GM18867 (cell line): ENCODE measurements at regions not wholly inside any gene's neighbourhood (a gene's known extent, or its start where the extent isn't known, plus 50 kb on each side); places are given as distances from the start of the nearest gene placed in this dataset.

Experiments
- ATAC-seq: cut with Tn5 transposase; IDR thresholded peaks from one replicate; pipeline ENCODE4 v1.9.1; 2021; ENCODE audit warnings: mild to moderate bottlenecking, moderate library complexity; ENCODE audit not compliant: unreplicated experiment

GRCh38 chr9:107660976-107661375 lies 171.4 kb upstream of the KLF4 start:
- no peak for ATAC-seq

GRCh38 chr9:107653263-107653821 lies 163.8 kb upstream of the KLF4 start:
- ATAC-seq = no peak

- ATAC-seq = peak; percentile 58
These were observed 161.4 kb upstream of the KLF4 start for GRCh38 chr9:107650995-107651394.

GRCh38 chr9:107650321-107650720 lies 160.8 kb upstream of the KLF4 start:
- ATAC-seq = no peak

- no peak for ATAC-seq
These were observed 158.7 kb upstream of the KLF4 start for GRCh38 chr9:107648153-107648715.

- no peak for ATAC-seq
These were observed 158.0 kb upstream of the KLF4 start for GRCh38 chr9:107647611-107648010.

- no peak for ATAC-seq
These were observed 157.6 kb upstream of the KLF4 start for GRCh38 chr9:107647141-107647540.

GRCh38 chr9:107645464-107645833 lies 155.9 kb upstream of the KLF4 start:
- no peak for ATAC-seq

- no peak for ATAC-seq
These were observed 155.3 kb upstream of the KLF4 start for GRCh38 chr9:107644733-107645463.

- no peak for ATAC-seq
These were observed 149.9 kb upstream of the KLF4 start for GRCh38 chr9:107639426-107639825.

- ATAC-seq = no peak
These were observed 149.1 kb upstream of the KLF4 start for GRCh38 chr9:107638521-107639310.

- no peak for ATAC-seq
These were observed 148.2 kb upstream of the KLF4 start for GRCh38 chr9:107637421-107638420.

GRCh38 chr9:107636571-107637381 lies 147.2 kb upstream of the KLF4 start:
- no peak for ATAC-seq

- ATAC-seq = no peak
These were observed 146.2 kb upstream of the KLF4 start for GRCh38 chr9:107635803-107636174.

GRCh38 chr9:107635101-107635802 lies 145.7 kb upstream of the KLF4 start:
- no peak for ATAC-seq

- no peak for ATAC-seq
These were observed 143.8 kb upstream of the KLF4 start for GRCh38 chr9:107633406-107633805.

- no peak for ATAC-seq
These were observed 143.1 kb upstream of the KLF4 start for GRCh38 chr9:107632661-107633060.

GRCh38 chr9:107632216-107632615 lies 142.6 kb upstream of the KLF4 start:
- ATAC-seq = no peak

GRCh38 chr9:107631788-107632187 lies 142.2 kb upstream of the KLF4 start:
- ATAC-seq = no peak
